ENCODE measurements at regions not wholly inside any gene's neighbourhood (a gene's known extent, or its start where the extent isn't known, plus 50 kb on each side); places are given as distances from the start of the nearest gene placed in this dataset.

- no peak for DNase-seq (ENCODE audit: low read depth)
Observed at GRCh38 chr15:47371939-47372338, 345.4 kb upstream of the SEMA6D start.

- no peak for DNase-seq (ENCODE audit: low read depth)
Observed at GRCh38 chr15:47374222-47374621, 343.1 kb upstream of the SEMA6D start.

- DNase-seq (ENCODE audit: low read depth) = no peak
Observed at GRCh38 chr15:47376190-47376589, 341.1 kb upstream of the SEMA6D start.

- no peak for DNase-seq (ENCODE audit: low read depth)
Observed at GRCh38 chr15:47377465-47377864, 339.8 kb upstream of the SEMA6D start.

- no peak for DNase-seq (ENCODE audit: low read depth)
Observed at GRCh38 chr15:47378527-47378926, 338.8 kb upstream of the SEMA6D start.

- DNase-seq (ENCODE audit: low read depth) = no peak
Observed at GRCh38 chr15:47383102-47383501, 334.2 kb upstream of the SEMA6D start.

- no peak for DNase-seq (ENCODE audit: low read depth)
Observed at GRCh38 chr15:47383801-47384200, 333.5 kb upstream of the SEMA6D start.

GRCh38 chr15:47384341-47384740 lies 333.0 kb upstream of the SEMA6D start:
- no peak for DNase-seq (ENCODE audit: low read depth)

- no peak for DNase-seq (ENCODE audit: low read depth)
Observed at GRCh38 chr15:47384776-47385175, 332.5 kb upstream of the SEMA6D start.

GRCh38 chr15:47386459-47386858 lies 330.8 kb upstream of the SEMA6D start:
- no peak for DNase-seq (ENCODE audit: low read depth)

- DNase-seq (ENCODE audit: low read depth) = no peak
Observed at GRCh38 chr15:47388299-47388698, 329.0 kb upstream of the SEMA6D start.

- no peak for DNase-seq (ENCODE audit: low read depth)
Observed at GRCh38 chr15:47390208-47390765, 327.0 kb upstream of the SEMA6D start.

GRCh38 chr15:47394286-47394809 lies 323.0 kb upstream of the SEMA6D start:
- no peak for DNase-seq (ENCODE audit: low read depth)

GRCh38 chr15:47395076-47395475 lies 322.2 kb upstream of the SEMA6D start:
- no peak for DNase-seq (ENCODE audit: low read depth)

GRCh38 chr15:47397655-47398054 lies 319.6 kb upstream of the SEMA6D start:
- DNase-seq (ENCODE audit: low read depth) = no peak

GRCh38 chr15:47398132-47398531 lies 319.2 kb upstream of the SEMA6D start:
- DNase-seq (ENCODE audit: low read depth) = no peak

GRCh38 chr15:47398594-47398993 lies 318.7 kb upstream of the SEMA6D start:
- DNase-seq (ENCODE audit: low read depth) = no peak

GRCh38 chr15:47399100-47399499 lies 318.2 kb upstream of the SEMA6D start:
- no peak for DNase-seq (ENCODE audit: low read depth)

GRCh38 chr15:47400603-47401002 lies 316.7 kb upstream of the SEMA6D start:
- no peak for DNase-seq (ENCODE audit: low read depth)

- DNase-seq (ENCODE audit: low read depth) = no peak
Observed at GRCh38 chr15:47401427-47401826, 315.9 kb upstream of the SEMA6D start.

- DNase-seq (ENCODE audit: low read depth) = no peak
Observed at GRCh38 chr15:47402829-47403228, 314.5 kb upstream of the SEMA6D start.

- DNase-seq (ENCODE audit: low read depth) = no peak
Observed at GRCh38 chr15:47404877-47405276, 312.4 kb upstream of the SEMA6D start.

- DNase-seq (ENCODE audit: low read depth) = no peak
Observed at GRCh38 chr15:47405365-47406162, 311.7 kb upstream of the SEMA6D start.

- DNase-seq (ENCODE audit: low read depth) = no peak
Observed at GRCh38 chr15:47407692-47408091, 309.6 kb upstream of the SEMA6D start.
